ENCODE measurements at regions not wholly inside any gene's neighbourhood (a gene's known extent, or its start where the extent isn't known, plus 50 kb on each side); places are given as distances from the start of the nearest gene placed in this dataset.
"Not testable (repeated sequence)": the region's sequence is repeated elsewhere in the genome, so short reads cannot be mapped to it uniquely, and the experiment has no call there.

- FAIRE-seq = no peak
- TF ChIP-seq TAF1 (IDR thresholded peaks at IDR 0.05; ENCODE audit: low read depth, low read length) (no peak), PAX5 (IDR thresholded peaks at IDR 0.05; ENCODE audit: insufficient read depth, low read length, severe bottlenecking) (no peak), POU2F2 (IDR thresholded peaks at IDR 0.05; ENCODE audit: low read depth, low read length) (no peak), POLR2A (IDR thresholded peaks at IDR 0.05; ENCODE audit: low read depth, low read length) (no peak), POLR2AphosphoS5 (IDR thresholded peaks at IDR 0.05; ENCODE audit: low read depth, low read length) (no peak), SPI1 (IDR thresholded peaks at IDR 0.05; ENCODE audit: low read depth, low read length) (no peak)
- no peak for DNase-seq (ENCODE audit: insufficient read length, low spot score)
Measured at GRCh38 chr1:38589036-38589435, 270.5 kb downstream of the RRAGC start.

GRCh38 chr1:38587766-38588165 lies 271.8 kb downstream of the RRAGC start:
- FAIRE-seq = no peak
- DNase-seq (ENCODE audit: insufficient read length, low spot score) = no peak
- TF ChIP-seq POLR2AphosphoS5 (IDR thresholded peaks at IDR 0.05; ENCODE audit: low read depth, low read length) (no peak), TAF1 (IDR thresholded peaks at IDR 0.05; ENCODE audit: low read depth, low read length) (no peak), PAX5 (IDR thresholded peaks at IDR 0.05; ENCODE audit: insufficient read depth, low read length, severe bottlenecking) (no peak), SPI1 (IDR thresholded peaks at IDR 0.05; ENCODE audit: low read depth, low read length) (no peak)

- TF ChIP-seq POU2F2 (IDR thresholded peaks at IDR 0.05; ENCODE audit: low read depth, low read length) (no peak), PAX5 (IDR thresholded peaks at IDR 0.05; ENCODE audit: insufficient read depth, low read length, severe bottlenecking) (no peak)
- DNase-seq (ENCODE audit: insufficient read length, low spot score) (peak; percentile 66), FAIRE-seq (peak; percentile 92)
Measured at GRCh38 chr1:38586993-38587646, 272.5 kb downstream of the RRAGC start.

GRCh38 chr1:38585971-38586370 lies 273.6 kb downstream of the RRAGC start:
- FAIRE-seq = no peak
- TF ChIP-seq TAF1 (IDR thresholded peaks at IDR 0.05; ENCODE audit: low read depth, low read length) = no peak
- TF ChIP-seq POU2F2 (IDR thresholded peaks at IDR 0.05; ENCODE audit: low read depth, low read length) = no peak
- TF ChIP-seq PAX5 (IDR thresholded peaks at IDR 0.05; ENCODE audit: insufficient read depth, low read length, severe bottlenecking) = no peak
- TF ChIP-seq POLR2AphosphoS5 (IDR thresholded peaks at IDR 0.05; ENCODE audit: low read depth, low read length) = no peak
- no peak for TF ChIP-seq POLR2A (IDR thresholded peaks at IDR 0.05; ENCODE audit: low read depth, low read length)
- TF ChIP-seq SPI1 (IDR thresholded peaks at IDR 0.05; ENCODE audit: low read depth, low read length) = no peak
- DNase-seq (ENCODE audit: insufficient read length, low spot score) = no peak

- DNase-seq (ENCODE audit: insufficient read length, low spot score) (no peak), FAIRE-seq (no peak)
- no peak for TF ChIP-seq POLR2AphosphoS5 (IDR thresholded peaks at IDR 0.05; ENCODE audit: low read depth, low read length)
- TF ChIP-seq POLR2A (IDR thresholded peaks at IDR 0.05; ENCODE audit: low read depth, low read length) = no peak
- TF ChIP-seq POU2F2 (IDR thresholded peaks at IDR 0.05; ENCODE audit: low read depth, low read length) = no peak
- TF ChIP-seq SPI1 (IDR thresholded peaks at IDR 0.05; ENCODE audit: low read depth, low read length) = no peak
- no peak for TF ChIP-seq TAF1 (IDR thresholded peaks at IDR 0.05; ENCODE audit: low read depth, low read length)
- TF ChIP-seq PAX5 (IDR thresholded peaks at IDR 0.05; ENCODE audit: insufficient read depth, low read length, severe bottlenecking) = no peak
Measured at GRCh38 chr1:38585460-38585859, 274.1 kb downstream of the RRAGC start.

- FAIRE-seq (no peak), DNase-seq (ENCODE audit: insufficient read length, low spot score) (no peak)
- TF ChIP-seq SPI1 (IDR thresholded peaks at IDR 0.05; ENCODE audit: low read depth, low read length) (no peak), POLR2A (IDR thresholded peaks at IDR 0.05; ENCODE audit: low read depth, low read length) (no peak), POU2F2 (IDR thresholded peaks at IDR 0.05; ENCODE audit: low read depth, low read length) (no peak), POLR2AphosphoS5 (IDR thresholded peaks at IDR 0.05; ENCODE audit: low read depth, low read length) (no peak), PAX5 (IDR thresholded peaks at IDR 0.05; ENCODE audit: insufficient read depth, low read length, severe bottlenecking) (no peak), TAF1 (IDR thresholded peaks at IDR 0.05; ENCODE audit: low read depth, low read length) (no peak)
Measured at GRCh38 chr1:38584448-38585355, 274.9 kb downstream of the RRAGC start.

GRCh38 chr1:38583287-38583686 lies 276.3 kb downstream of the RRAGC start:
- DNase-seq (ENCODE audit: insufficient read length, low spot score); FAIRE-seq: not testable (repeated sequence)

GRCh38 chr1:38581396-38581795 lies 278.2 kb downstream of the RRAGC start:
- FAIRE-seq = no peak
- TF ChIP-seq POU2F2 (IDR thresholded peaks at IDR 0.05; ENCODE audit: low read depth, low read length) (no peak), POLR2AphosphoS5 (IDR thresholded peaks at IDR 0.05; ENCODE audit: low read depth, low read length) (no peak)
- DNase-seq (ENCODE audit: insufficient read length, low spot score) = no peak

- FAIRE-seq (no peak), DNase-seq (ENCODE audit: insufficient read length, low spot score) (no peak)
- TF ChIP-seq SPI1 (IDR thresholded peaks at IDR 0.05; ENCODE audit: low read depth, low read length) (no peak), POLR2A (IDR thresholded peaks at IDR 0.05; ENCODE audit: low read depth, low read length) (no peak), TAF1 (IDR thresholded peaks at IDR 0.05; ENCODE audit: low read depth, low read length) (no peak), PAX5 (IDR thresholded peaks at IDR 0.05; ENCODE audit: insufficient read depth, low read length, severe bottlenecking) (no peak), POU2F2 (IDR thresholded peaks at IDR 0.05; ENCODE audit: low read depth, low read length) (no peak), POLR2AphosphoS5 (IDR thresholded peaks at IDR 0.05; ENCODE audit: low read depth, low read length) (no peak)
Measured at GRCh38 chr1:38580594-38580993, 279.0 kb downstream of the RRAGC start.

GRCh38 chr1:38579056-38579455 lies 280.5 kb downstream of the RRAGC start:
- DNase-seq (ENCODE audit: insufficient read length, low spot score) (no peak), FAIRE-seq (no peak)
- TF ChIP-seq POLR2A (IDR thresholded peaks at IDR 0.05; ENCODE audit: low read depth, low read length) (no peak), PAX5 (IDR thresholded peaks at IDR 0.05; ENCODE audit: insufficient read depth, low read length, severe bottlenecking) (no peak), POLR2AphosphoS5 (IDR thresholded peaks at IDR 0.05; ENCODE audit: low read depth, low read length) (no peak), TAF1 (IDR thresholded peaks at IDR 0.05; ENCODE audit: low read depth, low read length) (no peak), POU2F2 (IDR thresholded peaks at IDR 0.05; ENCODE audit: low read depth, low read length) (no peak), SPI1 (IDR thresholded peaks at IDR 0.05; ENCODE audit: low read depth, low read length) (no peak)

Measured in GM12891 (cell line).